MM.1S (cell line): ENCODE measurements at regions not wholly inside any gene's neighbourhood (a gene's known extent, or its start where the extent isn't known, plus 50 kb on each side); places are given as distances from the start of the nearest gene placed in this dataset.

Experiments used
- DNase-seq: peaks from one replicate; pipeline ENCODE4 v3.0.0-alpha.2; 2015
- H2AFZ ChIP-seq: fragments of 300-600 bp; sonication (generic); 2 replicates; pipeline ENCODE4 v1.6.0; 2016; ENCODE audit warnings: antibody characterized with exemption, low read length
- H3F3A ChIP-seq: fragments of 300-600 bp; sonication (generic); 2 replicates; pipeline ENCODE4 v1.6.1; 2016; ENCODE audit warnings: mild to moderate bottlenecking, antibody characterized with exemption, low read length, moderate library complexity, mixed read lengths; ENCODE audit not compliant: insufficient read depth
- H3K27ac ChIP-seq: fragments of 300-600 bp; sonication (generic); 2 replicates; pipeline ENCODE4 v1.5.1; 2016; ENCODE audit warnings: mild to moderate bottlenecking, low read length
- H3K27me3 ChIP-seq: fragments of 300-600 bp; sonication (generic); replicated peaks from 2 replicates; pipeline ENCODE4 v1.6.0; 2016; ENCODE audit warnings: low read length; ENCODE audit not compliant: insufficient read depth
- H3K36me3 ChIP-seq: fragments of 300-600 bp; sonication (generic); replicated peaks from 2 replicates; pipeline ENCODE4 v1.6.1; 2016; ENCODE audit warnings: mild to moderate bottlenecking, low read length, mixed read lengths; ENCODE audit not compliant: insufficient read depth
- H3K4me1 ChIP-seq: fragments of 300-600 bp; sonication (generic); 2 replicates; pipeline ENCODE4 v1.6.1; 2016; ENCODE audit warnings: low read length, mixed read lengths
- H3K4me2 ChIP-seq: fragments of 300-600 bp; sonication (generic); 2 replicates; pipeline ENCODE4 v1.6.0; 2016; ENCODE audit warnings: low read depth, low read length
- H3K4me3 ChIP-seq: fragments of 300-600 bp; sonication (generic); 2 replicates; pipeline ENCODE4 v1.5.1; 2016; ENCODE audit warnings: low read length, mixed read lengths
- H3K79me2 ChIP-seq: fragments of 300-600 bp; sonication (generic); 2 replicates; pipeline ENCODE4 v1.6.1; 2016; ENCODE audit warnings: mixed run types, low read length, mixed read lengths
- H3K9ac ChIP-seq: fragments of 300-600 bp; sonication (generic); 2 replicates; pipeline ENCODE4 v1.6.1; 2016; ENCODE audit warnings: low read length, mixed read lengths
- H3K9me2 ChIP-seq: fragments of 300-600 bp; sonication (generic); replicated peaks from 2 replicates; pipeline ENCODE4 v1.6.1; 2016; ENCODE audit warnings: mild to moderate bottlenecking, low read length, mixed read lengths; ENCODE audit not compliant: insufficient read depth
- H3K9me3 ChIP-seq: fragments of 300-600 bp; sonication (generic); replicated peaks from 2 replicates; pipeline ENCODE4 v1.6.1; 2016; ENCODE audit warnings: mild to moderate bottlenecking, low read length, mixed read lengths; ENCODE audit not compliant: insufficient read depth
- H4K20me1 ChIP-seq: fragments of 300-600 bp; sonication (generic); 2 replicates; pipeline ENCODE4 v1.6.1; 2016; ENCODE audit warnings: mild to moderate bottlenecking, low read length, moderate library complexity, mixed read lengths; ENCODE audit not compliant: insufficient read depth
- EZH2 ChIP-seq: fragments of 300-600 bp; sonication (generic); optimal IDR thresholded peaks from 2 replicates; pipeline ENCODE3; 2017; ENCODE audit warnings: low read depth, mild to moderate bottlenecking, antibody characterized with exemption, low read length, mixed read lengths
- EZH2phosphoT487 ChIP-seq: fragments of 300-600 bp; sonication (generic); IDR thresholded peaks from 2 replicates; pipeline ENCODE4 v1.6.1; 2018; ENCODE audit warnings: antibody characterized with exemption, low read length
- TF ChIP-seq, protein P1 (sequence below): fragments of 300-600 bp; sonication (generic); IDR thresholded peaks from 2 replicates; pipeline ENCODE4 v1.5.1; 2016; ENCODE audit warnings: antibody characterized with exemption, low read length, mixed read lengths

DNA sequence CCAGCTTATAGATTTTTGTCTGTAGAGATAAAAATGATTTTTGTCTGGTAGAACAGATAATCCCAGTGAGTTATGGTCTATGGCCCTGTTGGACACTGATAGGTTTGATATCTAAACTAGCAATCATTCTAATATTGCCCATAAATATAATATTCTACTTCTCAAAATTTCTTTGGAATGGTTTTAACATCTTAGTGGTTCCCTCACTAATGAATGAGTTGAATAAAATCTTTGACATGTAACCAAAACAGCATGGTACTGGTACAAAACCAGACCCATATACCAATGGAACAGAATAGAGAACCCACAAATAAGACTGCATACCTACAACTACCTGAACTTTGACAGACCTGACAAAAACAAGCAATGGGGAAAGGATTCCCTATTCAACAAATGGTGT lies 219.7 kb downstream of the SEC61B start:
- H3K36me3 ChIP-seq: no peaks in the 10 kb centered on the region
- H3F3A ChIP-seq: no peaks in the 10 kb centered on the region
- no peaks in the 10 kb centered on the region for H3K27me3 ChIP-seq
- H3K27ac ChIP-seq: no peak overlapping the region
- H3K4me3 ChIP-seq: no peak overlapping the region
- H3K9me2 ChIP-seq: no peaks in the 10 kb centered on the region
- TF ChIP-seq, protein P1, sequence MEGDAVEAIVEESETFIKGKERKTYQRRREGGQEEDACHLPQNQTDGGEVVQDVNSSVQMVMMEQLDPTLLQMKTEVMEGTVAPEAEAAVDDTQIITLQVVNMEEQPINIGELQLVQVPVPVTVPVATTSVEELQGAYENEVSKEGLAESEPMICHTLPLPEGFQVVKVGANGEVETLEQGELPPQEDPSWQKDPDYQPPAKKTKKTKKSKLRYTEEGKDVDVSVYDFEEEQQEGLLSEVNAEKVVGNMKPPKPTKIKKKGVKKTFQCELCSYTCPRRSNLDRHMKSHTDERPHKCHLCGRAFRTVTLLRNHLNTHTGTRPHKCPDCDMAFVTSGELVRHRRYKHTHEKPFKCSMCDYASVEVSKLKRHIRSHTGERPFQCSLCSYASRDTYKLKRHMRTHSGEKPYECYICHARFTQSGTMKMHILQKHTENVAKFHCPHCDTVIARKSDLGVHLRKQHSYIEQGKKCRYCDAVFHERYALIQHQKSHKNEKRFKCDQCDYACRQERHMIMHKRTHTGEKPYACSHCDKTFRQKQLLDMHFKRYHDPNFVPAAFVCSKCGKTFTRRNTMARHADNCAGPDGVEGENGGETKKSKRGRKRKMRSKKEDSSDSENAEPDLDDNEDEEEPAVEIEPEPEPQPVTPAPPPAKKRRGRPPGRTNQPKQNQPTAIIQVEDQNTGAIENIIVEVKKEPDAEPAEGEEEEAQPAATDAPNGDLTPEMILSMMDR: no peak
- TF ChIP-seq EZH2phosphoT487 (no peak), EZH2 (no peak)
- H3K9ac ChIP-seq: no peak overlapping the region
- no peak overlapping the region for H2AFZ ChIP-seq
- H3K79me2 ChIP-seq: no peaks in the 10 kb centered on the region
- H3K4me1 ChIP-seq: no peaks in the 10 kb centered on the region
- H3K4me2 ChIP-seq: no peak overlapping the region
- no peaks in the 10 kb centered on the region for H4K20me1 ChIP-seq
- no peak for DNase-seq
- H3K9me3 ChIP-seq: no peaks in the 10 kb centered on the region

DNA sequence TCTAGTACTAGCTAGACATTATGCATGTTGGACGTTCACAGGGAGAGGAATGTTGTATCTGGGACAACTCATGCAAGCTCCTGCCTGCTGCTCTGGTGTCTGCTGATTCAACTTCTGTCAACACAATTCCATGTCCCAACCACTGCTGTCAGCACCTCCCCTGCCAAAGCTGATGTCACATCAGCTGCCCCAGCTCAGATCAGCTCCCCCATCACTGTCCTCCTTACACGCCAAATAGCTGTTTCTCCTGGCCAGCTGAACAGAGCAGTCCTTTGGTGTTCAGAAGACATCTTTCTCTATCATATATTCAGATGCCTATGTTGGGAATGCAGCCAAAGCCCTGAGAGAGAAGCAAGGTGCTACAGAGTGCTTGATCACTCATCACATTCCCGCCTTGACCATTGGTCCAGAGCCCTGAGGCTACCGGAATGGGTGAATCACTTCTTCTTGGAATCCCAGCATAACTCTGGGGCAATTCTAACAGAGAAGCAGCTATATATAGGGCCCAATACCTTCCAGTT lies 223.3 kb downstream of the SEC61B start:
- H3K4me1 ChIP-seq: no peaks in the 10 kb centered on the region
- H3K9me3 ChIP-seq: no peaks in the 10 kb centered on the region
- H3K4me3 ChIP-seq: no peak overlapping the region
- no peak overlapping the region for H3K4me2 ChIP-seq
- H2AFZ ChIP-seq: no peak overlapping the region
- H3K27me3 ChIP-seq: no peaks in the 10 kb centered on the region
- H3K79me2 ChIP-seq: no peaks in the 10 kb centered on the region
- no peaks in the 10 kb centered on the region for H4K20me1 ChIP-seq
- H3K27ac ChIP-seq: no peak overlapping the region
- no peak for DNase-seq
- no peaks in the 10 kb centered on the region for H3F3A ChIP-seq
- TF ChIP-seq EZH2: no peak
- no peak for TF ChIP-seq EZH2phosphoT487
- TF ChIP-seq, protein P1: no peak
- no peaks in the 10 kb centered on the region for H3K9me2 ChIP-seq
- no peak overlapping the region for H3K9ac ChIP-seq
- H3K36me3 ChIP-seq: no peaks in the 10 kb centered on the region

DNA sequence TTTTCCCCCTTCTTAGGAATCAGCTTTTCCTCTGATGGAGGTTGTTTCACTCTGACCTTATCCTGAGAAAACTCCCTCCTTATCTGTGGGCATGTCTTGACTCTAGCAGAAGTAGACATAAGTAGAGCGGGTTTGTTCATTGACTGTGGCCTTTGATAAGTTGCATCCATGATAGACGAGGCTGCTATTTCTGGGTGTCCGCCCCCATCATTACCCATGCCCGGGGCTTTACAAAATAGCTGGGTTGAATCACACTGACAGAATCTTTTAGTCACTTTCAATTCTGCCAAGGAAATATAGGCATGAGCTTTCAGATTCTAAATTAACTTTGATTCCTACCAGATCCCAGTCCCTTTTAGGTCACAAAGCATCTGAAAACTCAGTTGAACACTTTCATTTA lies 223.8 kb downstream of the SEC61B start:
- no peaks in the 10 kb centered on the region for H3F3A ChIP-seq
- H3K4me3 ChIP-seq: no peak overlapping the region
- H2AFZ ChIP-seq: no peak overlapping the region

More for the DNA sequence above, 223.8 kb downstream of the SEC61B start:
- Histone ChIP-seq H4K20me1 (no peaks in the 10 kb centered on the region), H3K27me3 (no peaks in the 10 kb centered on the region), H3K4me1 (no peaks in the 10 kb centered on the region), H3K9me3 (no peaks in the 10 kb centered on the region), H3K4me2 (no peak overlapping the region), H3K36me3 (no peaks in the 10 kb centered on the region), H3K9me2 (no peaks in the 10 kb centered on the region), H3K9ac (no peak overlapping the region), H3K27ac (no peak overlapping the region), H3K79me2 (no peaks in the 10 kb centered on the region)
- DNase-seq: no peak
- no peak for TF ChIP-seq EZH2
- no peak for TF ChIP-seq EZH2phosphoT487
- TF ChIP-seq, protein P1: no peak
